ENCODE measurements at regions not wholly inside any gene's neighbourhood (a gene's known extent, or its start where the extent isn't known, plus 50 kb on each side); places are given as distances from the start of the nearest gene placed in this dataset.
"Not testable (repeated sequence)": the region's sequence is repeated elsewhere in the genome, so short reads cannot be mapped to it uniquely, and the experiment has no call there.

DNA sequence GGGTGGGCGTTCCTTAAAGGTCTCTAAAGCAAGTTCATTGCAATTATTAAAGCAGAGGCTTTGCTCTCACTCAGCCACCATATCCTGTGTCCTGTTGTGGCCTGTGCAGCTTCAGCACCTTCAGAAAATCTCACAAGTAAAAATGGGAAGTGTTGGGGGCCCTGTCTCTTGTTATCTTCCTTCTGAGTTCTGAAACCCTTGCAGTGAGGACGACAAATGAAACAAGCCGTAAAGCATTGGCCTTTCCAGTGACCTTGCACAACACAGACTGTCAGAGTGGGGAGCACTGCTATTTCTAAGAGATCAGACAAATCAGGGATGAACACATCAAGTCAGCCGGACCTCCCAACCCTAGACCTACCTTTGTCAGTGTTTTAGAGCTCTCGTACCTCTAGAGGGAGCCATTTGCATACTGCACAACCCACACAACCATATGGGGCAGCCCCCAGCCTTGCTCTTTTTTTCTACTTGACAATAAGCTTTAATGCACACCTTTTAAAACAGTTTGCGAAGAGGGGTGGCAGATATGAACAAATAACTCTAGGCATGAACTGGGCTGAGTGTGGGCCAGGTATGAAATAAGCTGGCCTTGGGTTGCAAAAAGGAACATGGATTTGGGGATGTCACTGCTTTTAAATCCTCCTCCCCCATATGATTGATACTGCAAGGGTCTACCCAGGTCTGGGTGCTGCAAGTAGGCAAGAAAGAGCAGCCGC, 89.8 kb downstream of the KATNIP start:
- DNase-seq = peak; percentile 9 to 30

DNA sequence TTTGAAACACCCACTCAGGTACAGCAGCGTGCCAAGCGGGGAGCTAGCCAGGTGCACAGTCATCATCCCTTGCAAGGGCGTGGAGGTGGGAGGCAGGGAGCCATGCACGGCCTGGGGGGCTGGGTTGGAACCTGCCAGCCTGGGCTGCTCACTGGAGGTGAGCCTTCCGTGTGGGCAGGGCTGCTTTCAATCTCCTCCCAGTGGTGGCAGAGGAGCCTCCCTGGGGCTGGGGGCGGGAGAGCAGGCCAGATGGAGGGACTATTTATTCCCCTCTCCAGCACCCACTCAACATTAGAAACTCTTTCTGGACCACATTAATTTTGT, 90.3 kb downstream of the KATNIP start:
- DNase-seq = no peak

DNA sequence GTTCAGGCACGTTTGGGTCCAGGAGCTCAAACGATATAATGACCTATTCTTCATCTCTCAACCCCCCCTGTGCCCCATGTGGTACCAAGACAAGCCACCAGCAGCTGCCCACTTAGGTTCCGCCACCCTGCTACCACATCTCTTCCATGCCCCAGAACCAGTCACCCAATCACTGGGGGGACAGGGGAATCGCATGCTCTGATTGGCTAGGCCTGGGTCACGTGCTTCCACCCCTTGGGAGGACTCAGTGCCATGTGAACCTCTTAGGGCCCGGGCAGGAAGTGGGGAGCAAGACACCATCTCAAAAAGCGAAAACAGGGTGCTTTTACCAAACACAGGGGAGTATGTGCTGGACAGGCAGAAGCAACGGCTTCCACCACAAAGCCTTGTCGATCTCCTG, 91.3 kb downstream of the KATNIP start:
- DNase-seq = no peak

DNA sequence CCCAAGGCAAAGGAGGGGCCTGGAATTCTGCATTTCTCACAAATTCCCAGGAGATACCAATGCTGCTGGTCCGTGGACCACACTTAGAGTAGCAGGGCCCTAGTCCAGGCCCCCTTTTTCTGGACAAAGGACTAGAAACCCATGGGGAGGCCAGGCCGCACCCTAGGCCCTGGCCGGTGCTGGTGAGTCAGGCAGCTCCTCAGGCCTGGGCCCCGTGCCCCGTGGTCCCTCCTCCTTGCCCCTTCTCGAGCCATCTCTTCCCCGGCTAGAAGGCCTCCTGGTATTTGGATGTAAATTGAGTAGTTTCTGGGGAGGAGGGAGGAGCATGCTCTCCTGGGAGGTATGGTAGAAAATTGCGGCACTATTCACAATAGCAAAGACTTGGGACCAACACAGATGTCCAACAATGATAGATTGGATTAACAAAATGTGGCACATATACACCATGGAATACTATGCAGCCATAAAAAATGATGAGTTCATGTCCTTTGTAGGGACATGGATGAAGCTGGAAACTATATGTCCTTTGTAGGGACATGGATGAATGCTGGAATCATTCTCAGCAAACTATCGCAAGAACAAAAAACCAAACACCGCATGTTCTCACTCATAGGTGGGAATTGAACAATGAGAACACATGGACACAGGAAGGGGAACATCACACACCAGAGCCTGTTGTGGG, 91.9 kb downstream of the KATNIP start:
- not testable (repeated sequence) for DNase-seq

DNA sequence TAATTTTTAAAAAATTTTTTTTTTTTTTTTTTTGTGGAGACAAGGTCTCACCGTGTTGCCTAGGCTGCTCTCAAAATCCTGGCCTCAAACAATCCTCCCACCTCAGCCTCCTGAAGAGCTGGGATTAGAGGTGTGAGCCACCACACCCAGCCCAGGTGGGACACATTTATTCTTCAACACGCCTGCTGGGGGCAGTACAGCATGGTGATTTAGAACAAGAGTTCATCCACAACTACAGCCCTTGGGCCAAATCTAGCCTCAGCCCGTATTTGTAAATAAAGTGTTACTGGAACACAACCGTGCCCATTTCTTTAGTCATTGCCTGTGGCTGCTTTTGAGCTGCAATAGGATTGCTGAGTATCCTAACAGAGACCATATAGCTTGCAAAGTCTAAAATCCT, 92.8 kb downstream of the KATNIP start:
- DNase-seq = no peak

DNA sequence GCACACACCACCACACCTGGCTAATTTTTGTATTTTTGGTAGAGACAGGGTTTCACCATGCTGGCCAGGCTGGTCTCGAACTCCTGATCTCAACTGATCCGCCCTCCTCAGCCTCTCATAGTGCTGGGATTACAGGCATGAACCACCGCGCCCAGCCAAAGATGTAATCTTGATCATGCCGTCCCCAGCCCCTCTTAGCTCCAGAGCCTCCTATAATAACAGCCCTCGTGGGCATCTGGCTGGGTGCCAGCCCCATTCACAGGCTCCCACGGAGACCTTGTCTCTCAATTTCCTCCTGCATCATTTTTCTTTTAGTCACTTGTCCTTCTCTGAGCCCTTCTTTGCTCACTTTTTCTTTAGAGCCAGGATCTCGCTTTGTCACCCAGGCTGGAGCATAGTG, 94.2 kb downstream of the KATNIP start:
- DNase-seq = no peak

DNA sequence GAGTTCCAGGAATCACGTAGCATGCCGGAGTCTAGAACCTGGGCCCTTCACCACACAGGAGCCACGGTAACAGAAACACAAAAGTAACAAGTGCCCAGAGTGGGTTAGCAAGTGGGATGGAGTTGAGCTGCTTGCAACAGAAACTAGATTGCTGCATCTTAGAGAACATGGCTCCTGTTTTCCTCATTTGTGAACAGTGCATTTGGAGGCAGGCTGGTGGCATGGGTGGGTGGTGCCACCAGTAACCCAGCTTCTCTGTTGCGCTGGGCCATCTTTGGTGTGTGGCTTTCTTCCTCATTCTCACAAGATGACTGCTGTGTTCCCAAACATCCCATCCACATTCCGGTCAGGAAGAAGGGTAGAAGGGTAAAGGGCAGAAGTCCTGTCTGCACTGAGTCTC, 95.5 kb downstream of the KATNIP start:
- no peak for DNase-seq

DNA sequence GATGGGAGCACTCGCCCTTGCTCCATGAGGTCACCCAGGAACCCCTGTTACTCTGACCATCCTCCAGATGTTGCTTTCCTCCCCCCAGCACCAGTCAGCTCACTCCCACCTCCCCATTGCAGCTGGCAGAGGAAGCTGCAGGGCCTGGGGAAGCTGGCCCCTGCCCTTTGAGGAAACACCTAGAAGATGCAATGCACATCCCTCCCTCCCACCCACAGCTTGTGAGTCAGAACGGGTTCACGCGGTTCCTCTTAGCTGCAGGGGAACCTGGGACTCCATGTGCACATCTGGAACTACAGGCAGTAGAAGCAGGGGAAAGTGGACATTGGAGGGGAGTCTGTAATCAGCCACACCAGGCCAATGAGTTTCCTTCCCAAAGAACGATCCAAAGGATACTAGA, 96.9 kb downstream of the KATNIP start:
- DNase-seq = no peak

DNA sequence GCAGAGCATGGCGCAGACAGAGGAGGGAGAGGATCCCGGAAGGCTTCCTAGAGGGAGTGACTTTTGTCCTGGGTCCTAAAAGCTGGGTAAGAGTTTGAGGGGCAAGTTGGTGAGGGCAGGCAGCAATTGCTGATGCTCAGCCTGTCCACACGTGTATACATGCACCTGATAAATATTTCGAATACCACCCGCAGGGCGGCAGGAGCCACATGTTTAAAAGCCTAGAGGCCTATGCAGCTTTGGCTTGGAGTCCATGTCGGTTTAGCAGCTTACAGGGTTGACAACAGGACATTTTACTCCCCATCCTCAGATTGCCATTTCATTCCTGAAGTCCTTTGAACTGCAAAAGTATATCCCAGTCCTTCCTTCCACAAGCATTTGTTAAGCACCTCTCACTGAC, 99.1 kb downstream of the KATNIP start:
- no peak for DNase-seq

DNA sequence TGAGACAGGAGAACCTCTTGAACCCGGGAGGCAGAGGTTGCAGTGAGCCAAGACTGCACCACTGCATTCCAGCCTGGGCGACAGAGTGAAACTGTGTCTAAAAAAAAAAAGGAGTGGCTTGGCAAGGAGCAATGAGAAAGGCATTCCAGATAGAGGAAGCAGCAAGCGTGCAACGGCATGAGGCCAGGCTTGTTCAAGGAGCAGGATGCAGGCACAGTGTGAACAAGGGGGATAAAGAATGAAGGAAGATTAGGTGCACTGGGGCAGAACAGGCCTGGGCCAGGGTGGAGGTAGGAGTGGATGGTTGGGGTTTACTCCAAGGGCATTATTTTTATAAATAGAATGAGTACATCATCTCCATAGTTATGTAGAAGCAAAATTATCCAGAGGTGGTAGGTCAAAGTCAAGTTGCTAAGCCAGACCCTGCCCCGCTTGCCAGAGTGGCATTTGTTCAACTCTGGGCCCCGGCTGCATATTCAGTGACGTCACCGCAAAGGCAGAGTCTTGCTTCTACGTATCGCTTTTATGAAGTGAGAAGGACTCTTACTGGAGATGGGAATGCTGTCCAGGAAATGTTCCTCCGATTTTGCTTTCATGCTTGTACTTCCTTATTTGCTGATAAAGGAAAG, 100.2 kb downstream of the KATNIP start:
- DNase-seq = no peak

DNA sequence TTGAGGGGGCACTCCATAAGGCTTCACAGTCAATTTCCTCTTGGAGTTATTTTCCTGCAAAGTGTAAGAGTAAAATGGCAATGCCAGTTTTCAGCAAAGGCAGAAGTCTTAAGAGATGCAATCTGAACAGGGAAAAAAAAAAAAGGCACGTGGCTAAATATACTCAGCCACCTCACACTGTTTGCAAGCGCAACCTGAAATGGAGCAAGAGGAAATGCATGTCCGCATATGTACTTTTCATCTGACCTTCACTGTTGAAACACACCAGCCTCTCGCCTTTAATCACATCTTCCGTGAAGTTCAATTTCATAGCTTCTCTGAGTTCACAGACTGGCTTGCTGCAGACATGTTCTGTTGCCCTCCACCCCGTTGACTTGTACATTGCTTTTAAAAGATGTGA, 101.4 kb downstream of the KATNIP start:
- no peak for DNase-seq

DNA sequence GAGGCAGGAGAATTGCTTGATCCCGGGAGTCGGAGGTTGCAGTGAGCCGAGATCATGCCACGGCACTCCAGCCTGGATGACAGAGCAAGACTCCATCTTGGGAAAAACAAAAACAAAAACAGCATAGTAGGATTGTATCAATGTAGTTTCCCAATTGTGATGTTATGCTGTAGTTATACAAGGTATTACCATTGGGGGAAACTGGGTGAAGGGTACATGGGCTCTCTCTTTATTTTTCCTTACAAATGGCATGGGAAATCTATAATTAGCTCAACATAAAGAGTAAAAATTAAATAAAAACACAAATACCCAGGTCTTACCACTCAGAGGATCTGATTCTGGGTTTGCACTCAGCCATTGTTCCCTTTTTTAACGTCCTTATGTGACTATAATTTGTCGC, 107.9 kb downstream of the KATNIP start:
- no peak for DNase-seq

DNA sequence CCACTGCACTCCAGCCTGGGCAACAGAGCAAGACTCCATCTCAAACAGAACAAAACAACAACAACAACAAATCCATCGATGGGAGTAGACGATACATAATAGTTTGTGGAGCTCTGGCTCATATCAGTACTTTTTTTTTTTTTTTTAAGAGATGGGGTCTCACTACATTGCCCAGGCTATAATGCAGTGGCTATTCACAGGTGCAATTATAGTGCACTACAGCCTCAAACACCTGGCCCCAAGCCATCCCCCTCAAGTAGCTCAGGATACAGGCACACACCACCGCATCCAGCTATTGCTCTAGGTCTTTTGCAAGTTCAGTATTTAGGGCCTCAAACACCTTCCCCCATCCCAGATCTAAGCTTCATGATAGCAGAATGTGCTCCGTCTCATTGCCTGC, 110.6 kb downstream of the KATNIP start:
- DNase-seq = no peak

DNA sequence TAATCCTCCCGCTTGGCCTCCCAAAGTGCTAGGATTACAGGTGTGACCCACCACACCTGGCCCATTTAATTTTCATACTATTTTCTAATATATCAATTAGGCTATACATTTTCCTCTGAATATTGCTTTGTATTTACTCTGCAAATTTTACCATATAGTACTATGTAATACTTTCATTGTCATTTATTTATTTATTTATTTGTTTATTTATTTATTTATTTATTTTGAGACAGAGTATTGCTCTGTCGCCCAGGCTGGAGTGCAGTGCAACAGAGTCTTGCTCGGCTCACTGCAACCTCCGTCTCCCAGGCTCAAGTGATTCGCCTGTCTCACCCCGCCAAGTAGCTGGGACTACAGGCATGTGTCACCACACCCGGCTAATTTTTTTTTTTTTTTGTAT, 113.3 kb downstream of the KATNIP start:
- not testable (repeated sequence) for DNase-seq

DNA sequence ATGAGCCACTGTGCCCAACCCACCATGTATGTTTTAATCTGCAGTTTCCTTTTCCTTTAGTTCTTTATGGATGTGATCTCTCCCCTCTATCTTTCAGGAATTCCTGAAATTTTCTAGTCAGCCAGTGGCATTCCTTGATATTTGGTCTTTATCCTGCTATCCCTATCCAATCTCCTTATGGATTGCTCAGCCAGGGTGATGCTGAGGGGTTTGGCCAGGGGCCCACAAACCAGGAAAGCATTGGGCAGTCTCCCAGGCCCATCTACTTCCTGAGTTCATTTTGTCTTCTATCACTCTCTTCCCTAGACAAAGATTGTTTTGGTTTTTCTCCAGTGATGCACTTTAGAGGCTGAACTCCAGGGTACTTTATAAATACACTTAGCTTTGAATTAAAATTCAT, 115.9 kb downstream of the KATNIP start:
- DNase-seq = no peak

DNA sequence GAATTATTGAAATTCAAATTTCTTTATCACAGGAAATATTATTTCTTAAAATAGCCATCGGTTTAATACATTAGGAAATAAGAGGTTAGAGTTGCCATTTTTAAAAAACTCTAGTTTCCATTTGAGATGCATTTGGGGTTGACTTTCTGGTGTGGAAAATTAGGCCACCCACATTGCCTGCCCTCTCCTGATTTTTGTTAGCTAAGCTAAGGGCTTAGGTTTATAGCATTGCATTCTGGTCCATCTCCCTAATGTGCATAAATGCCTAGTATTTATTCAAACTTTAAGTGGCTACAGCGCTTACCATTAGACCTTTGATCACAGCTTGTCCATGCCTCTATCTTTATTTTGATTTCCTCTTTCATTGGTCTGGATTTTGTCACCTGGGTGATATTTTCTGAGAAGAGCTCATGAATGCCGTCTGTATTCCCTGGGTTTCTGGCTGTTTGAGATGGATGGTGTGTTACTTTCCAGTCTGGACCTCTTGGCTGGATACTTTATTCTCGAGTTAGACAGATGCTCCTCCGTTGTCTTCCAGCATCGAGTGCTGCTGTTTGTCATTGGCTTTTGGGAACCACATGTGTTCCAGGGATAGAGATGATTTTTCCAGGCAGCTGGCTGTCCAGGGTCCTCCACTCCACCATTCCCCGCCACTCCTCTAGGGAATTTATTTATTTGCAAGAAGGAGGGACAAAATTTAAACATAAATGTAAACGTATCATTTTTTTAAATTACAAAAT, 120.3 kb downstream of the KATNIP start:
- DNase-seq = no peak

DNA sequence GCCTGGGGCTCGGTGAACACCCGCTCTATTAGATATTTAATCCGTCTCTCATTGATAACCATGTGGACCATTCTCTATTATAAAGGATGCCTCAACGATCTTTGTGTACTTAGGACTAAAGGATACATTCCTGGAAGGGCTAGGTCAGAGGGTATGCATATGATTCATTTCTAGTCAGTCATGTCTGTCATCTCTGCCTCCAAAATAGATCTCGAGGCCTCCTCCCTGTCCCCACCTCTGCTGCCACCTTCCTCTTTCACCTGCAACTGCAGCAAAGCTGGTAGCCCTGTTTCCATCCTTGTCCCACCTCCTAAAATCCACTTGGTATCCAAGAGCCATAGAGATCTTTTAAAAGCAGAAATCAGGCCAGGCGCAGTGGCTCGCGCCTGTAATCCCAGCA, 121.5 kb downstream of the KATNIP start:
- no peak for DNase-seq

DNA sequence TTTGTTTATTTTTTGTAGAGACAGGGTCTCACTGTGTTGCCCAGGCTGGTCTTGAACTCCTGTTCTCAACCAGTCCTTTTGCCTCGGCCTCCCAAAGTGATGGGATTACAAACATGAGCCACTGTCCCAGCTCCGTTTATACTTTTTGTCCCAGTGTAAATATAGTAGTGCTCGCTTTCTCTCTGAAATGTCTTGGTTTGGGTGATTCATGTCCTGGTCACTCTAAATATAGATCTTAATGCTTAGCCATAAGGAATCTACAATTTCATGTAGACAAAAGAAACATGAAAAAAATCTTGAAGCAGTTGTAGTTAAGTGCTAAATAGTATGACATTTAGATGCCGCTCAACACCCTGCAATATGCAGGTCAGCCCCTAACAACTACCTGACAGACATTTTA, 126.9 kb downstream of the KATNIP start:
- no peak for DNase-seq

DNA sequence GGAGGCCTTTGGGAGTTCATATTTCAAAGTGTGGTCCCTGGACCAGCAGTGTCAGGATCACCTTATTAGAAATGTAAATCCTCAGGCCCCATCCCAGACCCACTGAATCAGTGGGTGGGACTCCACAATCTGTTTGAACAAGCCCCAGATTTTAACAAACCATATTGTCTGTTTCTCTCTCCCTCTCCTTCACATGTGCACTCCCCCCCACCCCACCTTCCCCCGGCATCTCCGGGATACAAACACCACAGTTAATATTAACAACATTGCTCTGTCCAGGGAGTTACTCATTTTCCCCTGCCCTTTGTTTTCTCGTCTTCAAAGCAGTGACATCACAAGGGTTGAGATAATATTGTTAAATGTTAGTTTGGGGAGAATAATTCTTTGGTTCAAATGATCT, 127.3 kb downstream of the KATNIP start:
- DNase-seq = no peak

DNA sequence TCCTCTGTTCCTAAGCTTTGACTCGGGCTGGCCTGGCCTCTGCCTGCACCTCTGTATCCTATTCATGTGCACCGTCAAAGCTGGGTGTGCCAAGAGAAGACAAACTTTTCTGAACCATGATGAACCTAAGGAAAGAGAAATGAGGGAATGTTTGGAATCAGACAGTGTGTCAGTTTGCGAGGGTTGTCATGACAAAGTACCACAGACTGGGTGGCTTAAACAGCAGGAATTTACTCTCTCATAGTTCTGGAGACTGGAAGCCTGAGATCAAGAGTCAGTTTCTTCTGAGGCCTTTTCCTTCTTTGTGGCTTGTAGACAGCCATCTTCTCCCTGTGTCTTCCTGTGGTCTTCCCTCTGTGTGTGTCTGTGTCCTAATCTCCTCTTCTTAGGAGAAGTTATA, 129.0 kb downstream of the KATNIP start:
- no peak for DNase-seq

DNA sequence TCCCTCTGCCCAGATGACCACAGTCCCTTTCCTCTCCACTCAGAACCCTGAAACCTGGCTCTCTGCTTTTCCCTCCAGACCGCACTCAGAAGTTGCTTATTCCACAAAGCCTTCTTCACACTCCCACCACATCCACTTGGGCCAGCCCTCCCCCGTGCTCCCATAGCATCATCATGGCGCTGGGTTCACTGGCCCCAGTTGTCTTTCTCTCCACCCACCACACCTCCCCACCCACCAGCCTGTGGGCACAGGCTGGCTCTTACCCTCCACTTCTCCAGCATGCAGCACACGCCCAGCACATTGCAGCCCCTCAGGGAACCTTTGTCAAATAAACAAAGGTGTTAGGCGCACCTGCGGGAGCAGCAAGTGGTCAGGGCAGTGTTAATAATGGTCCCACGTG, 130.0 kb downstream of the KATNIP start:
- DNase-seq = no peak

DNA sequence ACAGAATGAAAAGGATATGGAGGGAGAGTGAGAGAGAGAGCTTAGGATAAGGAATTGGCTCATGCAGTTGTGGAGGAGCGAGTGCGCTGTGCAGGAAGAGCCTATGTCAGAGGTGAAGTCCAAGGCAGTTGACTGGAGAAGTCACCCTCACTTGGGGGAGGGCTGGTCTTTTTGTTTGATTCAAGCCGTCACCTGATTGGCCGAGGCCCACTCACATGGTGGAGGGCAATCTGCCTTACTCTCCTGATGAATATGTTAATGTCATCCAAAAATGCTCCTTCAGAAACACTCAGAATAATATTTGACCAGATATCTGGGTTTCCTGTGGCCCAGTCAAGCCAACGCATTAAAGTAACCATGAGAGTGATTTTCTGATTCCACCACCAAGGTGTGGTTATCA, 131.7 kb downstream of the KATNIP start:
- no peak for DNase-seq

DNA sequence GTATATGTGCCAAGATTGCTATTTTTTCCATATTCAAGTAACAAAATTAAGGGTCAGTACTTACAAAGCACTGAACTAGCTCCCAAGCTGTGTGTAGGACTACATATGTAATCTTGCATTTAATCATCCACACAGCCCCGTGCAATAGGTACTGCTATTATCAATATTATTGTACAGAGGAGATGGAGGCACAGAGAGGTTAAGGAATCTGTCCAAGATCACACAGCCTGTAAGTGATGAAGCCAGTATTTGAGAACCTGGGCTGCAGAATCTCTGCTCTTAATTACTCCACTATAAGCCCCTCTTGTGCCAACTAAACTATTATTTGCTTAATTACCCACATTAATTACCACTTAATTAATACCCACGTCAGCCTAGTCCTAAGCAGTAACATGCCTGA, 134.1 kb downstream of the KATNIP start:
- no peak for DNase-seq

DNA sequence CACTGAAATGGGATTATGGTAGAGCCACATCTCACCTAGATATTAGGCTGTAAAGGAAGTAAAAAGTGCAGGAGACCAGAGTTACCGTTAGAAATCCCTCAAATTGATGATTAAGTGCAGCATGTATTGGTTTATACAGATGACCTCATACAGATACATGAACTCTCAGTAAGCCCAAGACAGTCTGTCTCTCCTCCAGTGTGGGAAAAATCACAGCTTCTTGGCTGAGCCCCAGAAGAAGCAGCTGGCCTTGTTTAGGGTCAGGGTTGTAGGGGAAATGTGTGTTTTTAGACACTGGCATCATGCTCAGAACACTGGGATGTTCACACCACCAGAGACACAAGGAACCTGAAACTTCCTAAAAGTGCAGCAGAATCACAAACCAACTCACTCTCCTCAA, 135.9 kb downstream of the KATNIP start:
- DNase-seq = no peak

All from AML-193 (cell line).